Adipocyte (in vitro differentiated cells): ENCODE measurements at regions not wholly inside any gene's neighbourhood (a gene's known extent, or its start where the extent isn't known, plus 50 kb on each side); places are given as distances from the start of the nearest gene placed in this dataset.

Experiments used
- DNase-seq: peaks from one replicate; pipeline ENCODE4 v3.0.0-alpha.2; 2015; ENCODE audit warnings: low read depth
- H3K27me3 ChIP-seq: replicated peaks from 2 replicates; pipeline ENCODE4 v1.7.0; 2013; ENCODE audit warnings: mild to moderate bottlenecking, low read length, moderate library complexity; ENCODE audit not compliant: control insufficient read depth, insufficient read depth
- H3K36me3 ChIP-seq: 2 replicates; pipeline ENCODE4 v1.7.0; 2013; ENCODE audit warnings: low read length, mild to moderate bottlenecking, moderate library complexity; ENCODE audit not compliant: control insufficient read depth, insufficient read depth, severe bottlenecking
- H3K4me1 ChIP-seq: 2 replicates; pipeline ENCODE4 v1.7.0; 2013; ENCODE audit warnings: mild to moderate bottlenecking, low read length, moderate library complexity; ENCODE audit not compliant: control insufficient read depth, insufficient read depth
- H3K4me3 ChIP-seq: 2 replicates; pipeline ENCODE4 v1.7.0; 2013; ENCODE audit warnings: mild to moderate bottlenecking, low read length, moderate library complexity
- H3K9ac ChIP-seq: 2 replicates; pipeline ENCODE4 v1.7.0; 2013; ENCODE audit warnings: mild to moderate bottlenecking, low read length, moderate library complexity
- H3K9me3 ChIP-seq: 2 replicates; pipeline ENCODE4 v1.7.0; 2013; ENCODE audit warnings: mild to moderate bottlenecking, low read length, moderate library complexity; ENCODE audit not compliant: control insufficient read depth

DNA sequence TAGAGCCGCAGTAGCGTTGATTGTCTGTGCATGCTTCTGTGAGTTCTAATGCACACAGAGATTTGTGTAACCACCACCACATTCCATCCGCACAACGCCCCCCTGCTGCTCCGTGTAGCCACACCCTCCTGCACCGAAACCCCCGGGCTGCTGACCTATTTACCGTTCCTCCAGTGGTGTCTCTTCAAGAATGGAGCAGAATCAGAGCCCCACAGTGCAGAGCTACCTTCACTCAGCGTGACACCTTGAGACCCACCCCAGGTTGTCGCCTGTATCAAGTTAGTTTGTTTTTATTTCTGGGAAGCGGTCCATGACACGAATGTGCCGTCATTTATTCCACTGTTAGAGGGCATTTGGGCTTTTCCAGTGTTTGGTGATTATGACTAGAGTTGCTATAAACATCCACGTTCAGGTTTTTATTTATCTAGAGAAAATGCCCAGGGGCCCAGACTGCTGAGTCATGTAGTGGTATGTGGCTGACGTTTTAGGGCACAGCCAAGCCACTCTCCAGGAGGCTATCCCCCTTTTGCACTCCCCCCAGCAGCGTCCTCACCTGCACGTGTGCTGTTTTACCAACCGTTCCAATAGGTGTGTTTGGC, 266.8 kb downstream of the NDUFA10 start:
- Histone ChIP-seq H3K4me1 (no peaks in the 10 kb centered on the region), H3K27me3 (peaks cover 11% of the 10 kb centered on the region), H3K4me3 (no peak overlapping the region), H3K36me3 (no peaks in the 10 kb centered on the region), H3K9me3 (peaks cover 29% of the 10 kb centered on the region), H3K9ac (no peak overlapping the region)
- no peak for DNase-seq

DNA sequence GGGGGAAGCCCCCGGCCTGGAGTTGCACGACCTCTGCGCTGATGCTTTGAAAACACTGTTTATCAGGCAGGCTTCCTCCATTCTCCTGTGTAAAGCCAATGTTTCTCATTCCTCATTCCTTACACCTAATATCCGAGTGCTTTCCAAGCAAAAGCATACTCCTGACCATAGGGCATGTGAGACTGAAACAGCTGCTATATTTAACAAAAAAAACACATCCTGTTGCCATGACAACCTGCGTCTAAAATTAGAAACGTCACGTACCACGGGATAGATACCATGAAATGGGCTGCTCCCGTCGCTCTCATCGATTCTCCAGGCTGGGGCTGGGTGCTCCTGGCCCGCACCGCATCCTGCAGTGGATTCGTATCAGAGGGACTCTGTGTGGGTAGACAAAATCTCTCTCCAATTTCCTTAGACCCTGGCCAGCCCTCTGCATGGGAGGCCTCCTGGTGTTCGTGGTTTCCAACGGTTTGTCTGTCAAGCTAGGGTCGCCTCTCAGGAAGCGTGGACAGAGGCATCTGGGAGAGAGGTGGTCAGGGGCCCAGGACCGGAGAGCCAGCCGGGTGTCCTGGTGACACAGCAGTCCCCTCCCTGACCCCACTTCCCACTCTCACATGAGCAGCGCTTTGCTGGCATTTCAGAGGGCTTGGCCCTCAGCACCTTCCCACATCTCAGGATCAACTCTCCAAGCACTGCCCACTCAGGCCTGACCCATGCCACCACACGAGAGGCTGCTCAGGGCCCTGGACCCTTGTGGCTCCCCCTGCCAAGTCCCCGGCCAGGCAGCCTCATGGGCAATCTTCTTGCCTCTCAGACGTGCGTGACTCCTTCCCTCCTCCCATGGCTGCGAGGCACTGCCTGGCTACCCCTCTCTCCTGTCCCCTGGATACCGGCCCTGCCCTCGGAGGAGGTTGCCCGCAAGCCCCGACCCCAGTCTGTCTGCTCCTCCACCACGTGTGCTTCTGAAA, 268.1 kb downstream of the NDUFA10 start:
- H3K36me3 ChIP-seq = no peaks in the 10 kb centered on the region
- no peak overlapping the region for H3K4me3 ChIP-seq
- H3K4me1 ChIP-seq = no peaks in the 10 kb centered on the region
- no peak overlapping the region for H3K9ac ChIP-seq
- peak; percentile 1 for DNase-seq
- H3K27me3 ChIP-seq = peaks cover 6% of the 10 kb centered on the region
- peaks cover 22% of the 10 kb centered on the region for H3K9me3 ChIP-seq

DNA sequence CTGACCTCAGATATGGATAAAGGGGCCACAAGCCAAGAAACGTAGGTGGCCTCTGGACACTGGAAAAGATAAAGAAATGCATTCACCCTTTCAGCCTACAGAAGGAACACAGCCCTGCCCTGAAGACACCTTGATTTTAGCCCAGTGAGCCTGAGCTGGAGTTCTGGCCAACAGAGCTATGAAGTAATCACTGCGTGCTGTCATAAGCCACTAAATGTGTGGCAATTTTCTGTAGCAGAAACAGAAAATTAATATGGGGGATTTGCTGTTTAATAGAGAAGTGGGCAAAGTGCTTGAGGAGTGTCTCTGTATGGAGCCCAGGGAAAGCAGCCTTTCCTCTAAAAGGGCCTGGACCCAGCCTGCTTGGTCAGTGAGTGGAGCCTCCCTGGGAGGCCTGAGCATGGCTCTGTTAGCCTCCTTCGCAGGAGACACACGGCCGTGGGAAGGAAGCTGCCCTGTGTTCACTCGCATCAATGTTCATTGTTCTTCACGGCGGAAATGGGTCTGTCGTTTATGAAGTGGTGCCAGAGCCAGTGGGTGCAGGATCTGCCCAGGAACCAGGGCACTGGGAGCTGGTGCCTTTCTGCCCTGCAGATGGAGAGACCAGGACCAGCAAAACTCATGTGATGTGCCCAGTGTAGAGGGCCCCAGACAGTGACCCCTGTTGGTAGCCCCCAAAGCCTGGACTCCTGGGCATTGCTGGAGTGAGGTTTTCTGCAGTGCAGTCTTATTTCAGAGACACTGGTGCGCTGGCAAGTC, 268.9 kb downstream of the NDUFA10 start:
- no peak for DNase-seq
- H3K4me1 ChIP-seq = no peaks in the 10 kb centered on the region
- H3K36me3 ChIP-seq = no peaks in the 10 kb centered on the region
- no peak overlapping the region for H3K9ac ChIP-seq
- H3K9me3 ChIP-seq = peaks cover 14% of the 10 kb centered on the region
- H3K4me3 ChIP-seq = no peak overlapping the region
- H3K27me3 ChIP-seq = peaks cover 3% of the 10 kb centered on the region

DNA sequence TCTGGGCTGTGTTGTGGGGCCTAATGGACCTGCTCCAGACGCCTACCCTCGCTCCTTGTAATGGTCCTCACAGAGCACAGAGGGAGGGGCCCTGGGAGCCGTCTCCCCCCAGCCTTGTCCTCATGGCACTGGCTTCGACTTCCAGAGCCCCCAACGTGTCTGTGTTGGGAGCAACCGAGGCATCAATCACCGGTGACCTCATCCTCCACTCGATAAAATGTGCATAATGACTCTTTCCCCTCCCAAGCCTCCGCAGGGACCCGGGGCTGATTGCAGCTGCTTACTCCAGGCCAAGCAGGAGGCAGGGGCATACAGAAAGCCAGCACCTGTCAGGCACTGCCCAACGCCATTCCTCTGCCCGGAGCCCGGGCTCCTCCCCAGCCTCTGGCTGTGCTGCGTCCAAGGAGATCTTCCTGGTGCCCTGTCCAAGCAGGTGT, 271.7 kb downstream of the NDUFA10 start:
- no peak for DNase-seq
- no peaks in the 10 kb centered on the region for H3K36me3 ChIP-seq
- no peak overlapping the region for H3K9ac ChIP-seq
- no peak overlapping the region for H3K4me3 ChIP-seq
- H3K4me1 ChIP-seq = no peaks in the 10 kb centered on the region
- no peaks in the 10 kb centered on the region for H3K9me3 ChIP-seq
- H3K27me3 ChIP-seq = peaks cover 4% of the 10 kb centered on the region

DNA sequence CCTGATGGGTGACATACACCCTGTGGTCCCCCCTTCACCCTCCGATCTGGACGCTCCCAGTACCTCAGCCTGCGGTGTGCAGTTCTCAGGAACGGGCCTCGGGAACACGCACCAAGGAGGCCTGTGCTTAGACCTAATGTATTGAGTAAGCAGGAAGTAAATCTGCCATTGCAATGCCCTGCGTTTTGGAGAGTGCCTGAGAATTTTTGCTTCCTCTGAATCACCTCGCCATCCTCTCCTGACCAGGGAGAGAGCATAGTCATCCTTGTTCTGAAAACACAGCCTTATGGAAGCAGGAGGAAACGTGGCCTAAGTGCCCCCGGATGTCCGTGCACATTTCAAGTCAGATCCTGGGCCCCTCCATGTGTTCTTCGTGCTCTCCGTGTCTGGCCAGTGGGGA, 272.2 kb downstream of the NDUFA10 start:
- H3K4me1 ChIP-seq = no peaks in the 10 kb centered on the region

DNA sequence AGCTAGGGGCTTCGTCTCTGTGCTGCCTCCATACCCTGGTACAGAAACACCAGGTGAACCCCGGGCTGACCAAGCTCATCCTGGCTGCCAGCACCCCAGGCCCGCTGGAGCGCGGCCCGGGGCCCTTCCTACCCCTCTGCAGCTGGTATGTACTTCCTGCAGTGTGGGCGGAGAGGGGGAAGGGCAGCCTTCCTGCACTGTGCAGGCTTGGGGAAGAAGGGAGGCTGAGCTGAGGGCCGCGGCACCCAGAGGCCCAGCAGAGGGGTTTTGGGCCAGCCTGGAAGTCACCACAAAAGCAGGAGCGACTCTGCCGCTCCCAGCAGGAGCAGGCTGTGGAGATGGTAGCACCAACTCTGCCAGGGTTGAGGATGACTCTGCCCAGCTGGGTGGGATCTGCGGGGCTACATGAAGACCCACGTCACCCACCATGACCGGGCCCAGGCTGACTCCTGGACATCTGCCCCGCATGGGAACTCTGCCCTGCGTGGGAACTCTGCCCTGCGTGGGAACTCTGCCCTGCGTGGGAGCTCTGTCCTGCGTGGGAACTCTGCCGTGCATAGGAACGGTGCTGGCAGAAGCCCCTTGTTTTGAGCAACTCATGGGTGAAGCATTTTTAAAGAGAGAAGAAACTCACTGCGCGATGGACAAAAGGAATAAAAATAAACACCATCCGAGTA, 273.3 kb downstream of the NDUFA10 start:
- H3K4me3 ChIP-seq = no peak overlapping the region
- H3K9ac ChIP-seq = no peak overlapping the region
- no peaks in the 10 kb centered on the region for H3K4me1 ChIP-seq
- no peaks in the 10 kb centered on the region for H3K36me3 ChIP-seq
- H3K9me3 ChIP-seq = no peaks in the 10 kb centered on the region
- H3K27me3 ChIP-seq = peaks cover 12% of the 10 kb centered on the region
- DNase-seq = no peak

More for the DNA sequence above, 272.2 kb downstream of the NDUFA10 start:
- H3K9me3 ChIP-seq = no peaks in the 10 kb centered on the region
- H3K9ac ChIP-seq = no peak overlapping the region
- DNase-seq = no peak
- no peaks in the 10 kb centered on the region for H3K36me3 ChIP-seq
- peaks cover 9% of the 10 kb centered on the region for H3K27me3 ChIP-seq
- H3K4me3 ChIP-seq = no peak overlapping the region

DNA sequence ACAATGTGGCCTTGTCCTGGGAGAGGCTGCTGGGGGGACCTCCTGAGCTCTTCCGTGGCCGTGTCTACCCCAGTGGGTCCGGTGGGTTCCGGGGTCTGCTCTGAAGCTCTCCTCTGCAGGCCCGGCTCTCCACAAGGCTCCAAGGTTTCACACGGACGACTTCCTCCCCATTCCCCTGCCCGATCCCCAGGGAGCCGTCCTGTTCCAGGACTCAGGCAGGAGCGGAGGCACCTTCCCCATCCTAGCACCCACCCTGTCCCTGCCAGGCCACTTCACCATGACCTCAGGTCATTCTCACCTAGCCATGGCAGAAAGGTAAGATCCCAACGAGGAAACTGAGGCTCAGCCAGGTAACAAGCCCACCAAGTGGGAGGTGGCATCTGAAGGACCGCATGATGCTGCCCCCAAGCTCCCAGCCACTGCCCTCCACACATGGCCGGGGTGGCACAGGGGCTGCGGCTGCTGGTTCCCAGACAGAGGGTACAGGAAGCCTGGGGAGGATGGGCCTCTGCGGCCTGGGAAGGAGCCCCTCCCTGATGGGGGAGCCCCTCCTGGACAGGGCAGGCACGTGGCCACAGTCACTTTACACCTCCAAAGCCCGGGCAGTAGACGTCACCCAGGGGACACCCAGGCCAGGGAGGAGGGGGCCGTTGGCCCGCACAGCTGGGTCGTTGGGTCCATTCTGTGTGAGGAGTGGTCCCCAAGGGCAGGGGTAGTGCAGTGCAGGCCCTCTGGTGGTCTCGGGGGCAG, 274.0 kb downstream of the NDUFA10 start:
- Histone ChIP-seq H3K9me3 (no peaks in the 10 kb centered on the region), H3K27me3 (peaks cover 12% of the 10 kb centered on the region), H3K9ac (no peak overlapping the region), H3K4me1 (no peaks in the 10 kb centered on the region), H3K36me3 (no peaks in the 10 kb centered on the region), H3K4me3 (no peak overlapping the region)
- DNase-seq = no peak

DNA sequence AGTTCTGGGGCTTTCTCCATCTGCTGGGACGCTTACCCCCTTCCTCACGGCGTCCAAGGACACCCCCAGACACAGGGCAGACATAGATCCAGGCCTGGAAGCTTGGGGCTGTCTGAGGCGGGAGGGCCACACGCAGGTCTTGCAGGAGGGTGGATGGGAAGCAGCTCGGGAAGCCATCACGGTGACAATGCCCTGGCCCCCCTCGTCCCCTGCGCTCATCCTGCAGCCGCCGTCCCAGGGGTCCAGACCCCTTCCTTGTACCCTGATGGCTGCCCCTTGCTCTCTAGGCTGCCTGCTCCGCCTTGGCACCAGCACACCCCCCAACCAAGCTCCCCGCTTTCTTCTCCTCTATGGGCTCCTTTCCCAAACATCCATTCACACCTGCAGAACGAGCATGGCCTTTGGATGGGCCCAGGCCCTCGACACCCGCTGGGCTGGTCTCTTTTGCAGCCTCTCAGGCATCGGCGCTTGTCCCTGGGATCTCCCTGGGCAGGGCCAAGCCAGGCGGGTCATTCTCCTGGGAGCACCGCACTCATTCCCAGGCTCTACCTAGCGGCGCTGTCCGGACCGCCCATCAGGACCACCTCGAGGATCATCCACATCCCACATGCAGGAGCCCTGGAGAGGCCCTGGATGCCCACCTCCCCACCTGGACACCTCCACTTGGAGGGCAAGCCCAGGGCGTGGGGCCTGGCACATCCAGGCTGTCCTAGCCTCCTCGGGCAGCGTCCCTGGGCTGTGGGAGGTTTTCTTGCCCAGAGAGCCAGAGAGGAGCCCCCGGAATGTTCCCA, 274.9 kb downstream of the NDUFA10 start:
- H3K36me3 ChIP-seq = no peaks in the 10 kb centered on the region
- H3K9me3 ChIP-seq = no peaks in the 10 kb centered on the region
- H3K4me1 ChIP-seq = no peaks in the 10 kb centered on the region
- peaks cover 9% of the 10 kb centered on the region for H3K27me3 ChIP-seq
- H3K9ac ChIP-seq = no peak overlapping the region
- DNase-seq = no peak
- no peak overlapping the region for H3K4me3 ChIP-seq

DNA sequence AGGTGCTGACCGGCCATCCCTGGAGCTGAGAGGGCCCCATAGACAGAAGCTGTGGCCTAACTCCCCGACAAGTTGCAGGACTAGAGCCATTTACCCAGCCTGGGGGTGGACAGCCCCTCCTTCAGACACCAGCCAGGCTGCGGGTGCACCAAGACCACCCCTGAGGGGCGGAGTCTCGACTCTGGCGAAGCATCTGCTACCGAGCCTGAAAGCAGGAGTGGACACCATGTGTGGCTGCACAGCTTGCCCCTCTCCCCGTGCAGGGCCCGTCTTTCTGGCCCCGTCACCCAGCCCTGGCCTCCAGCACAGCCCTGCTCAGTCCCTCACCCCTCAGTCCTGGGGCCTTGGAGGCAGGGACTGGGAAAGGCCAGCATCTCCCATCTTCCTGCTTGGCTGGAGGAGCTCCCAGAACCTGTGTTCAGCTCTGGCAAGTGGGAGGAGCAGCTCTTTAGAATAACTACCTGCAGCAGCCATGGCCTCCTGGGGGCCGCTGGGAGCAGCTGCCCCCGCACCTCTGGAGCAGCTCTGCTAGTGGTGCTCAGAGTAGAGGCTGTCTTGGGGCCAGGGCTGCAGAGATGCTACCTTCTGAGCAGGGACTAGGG, 275.8 kb downstream of the NDUFA10 start:
- H3K9me3 ChIP-seq = no peaks in the 10 kb centered on the region
- peaks cover 9% of the 10 kb centered on the region for H3K27me3 ChIP-seq
- H3K4me1 ChIP-seq = no peaks in the 10 kb centered on the region
- no peaks in the 10 kb centered on the region for H3K36me3 ChIP-seq
- no peak overlapping the region for H3K4me3 ChIP-seq
- no peak for DNase-seq
- H3K9ac ChIP-seq = no peak overlapping the region
